GM19043 (cell line): ENCODE measurements at regions not wholly inside any gene's neighbourhood (a gene's known extent, or its start where the extent isn't known, plus 50 kb on each side); places are given as distances from the start of the nearest gene placed in this dataset.

Experiments used
- ATAC-seq: cut with Tn5 transposase; IDR thresholded peaks from one replicate; pipeline ENCODE4 v1.9.1; 2021; ENCODE audit warnings: low read depth; ENCODE audit not compliant: unreplicated experiment

DNA sequence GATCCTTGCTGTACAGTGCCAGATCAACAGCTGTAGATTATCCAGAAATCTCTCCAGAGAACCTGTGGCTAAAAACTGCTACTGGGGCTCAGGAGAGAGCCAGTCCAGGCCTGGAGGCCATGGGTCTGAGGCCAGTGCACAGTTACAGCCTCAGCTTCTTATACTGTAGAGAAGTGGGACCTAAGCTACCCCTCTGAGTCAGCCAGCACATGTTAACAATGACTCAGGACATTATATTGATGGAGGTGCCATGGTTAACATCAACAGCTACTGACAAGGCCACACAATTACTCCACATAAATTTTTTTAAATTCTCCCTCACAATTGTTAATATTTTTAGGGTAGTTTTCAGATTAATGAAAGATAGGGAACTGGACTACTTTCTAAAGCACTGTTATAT lies 138.5 kb downstream of the RBM26 start:
- no peak for ATAC-seq

DNA sequence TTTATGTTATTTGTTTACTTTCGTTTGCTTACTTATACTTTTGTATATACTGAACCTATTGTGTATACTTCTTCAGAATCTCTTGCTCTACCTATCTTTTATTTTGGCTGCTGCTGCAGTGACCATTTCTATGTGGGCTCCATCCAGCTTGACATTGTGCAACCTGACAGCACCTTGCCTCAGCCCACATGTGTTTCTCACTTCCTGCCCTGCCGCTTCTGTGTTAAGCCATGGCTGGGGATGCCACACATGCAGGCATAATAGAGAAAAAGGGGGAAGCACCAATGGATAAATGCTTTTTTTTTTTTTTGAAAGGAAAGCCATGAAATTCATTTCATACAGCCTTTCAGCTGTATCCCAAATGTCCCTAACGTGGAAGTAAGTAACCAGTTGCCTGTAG lies 147.6 kb downstream of the RBM26 start:
- ATAC-seq, result peak; percentile 75

DNA sequence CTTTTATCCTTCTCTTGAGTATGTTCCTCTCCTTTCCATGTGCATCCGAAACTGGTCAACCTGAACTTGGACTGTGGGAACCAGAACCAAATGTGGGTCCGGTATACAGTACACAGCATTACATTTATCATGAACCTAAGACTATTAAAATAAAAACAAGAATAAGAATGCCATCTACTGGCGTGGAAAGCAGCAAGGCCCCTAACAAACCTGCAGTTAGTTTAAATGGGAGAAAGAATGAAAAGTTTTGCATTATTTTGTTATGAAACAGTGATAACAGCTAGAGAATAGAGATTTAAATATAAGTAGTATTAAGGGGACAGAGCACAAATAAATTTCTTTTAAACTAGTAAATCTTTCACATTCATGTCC lies 159.5 kb downstream of the RBM26 start:
- ATAC-seq, result peak; percentile 31

- ATAC-seq, result peak; percentile 56
Measured at GRCh38 chr13:79245937-79246577, 160.0 kb downstream of the RBM26 start.

- ATAC-seq, result no peak
Measured at GRCh38 chr13:79241697-79242096, 164.4 kb downstream of the RBM26 start.

- ATAC-seq, result no peak
Measured at GRCh38 chr13:79237981-79238380, 168.1 kb downstream of the RBM26 start.

- ATAC-seq, result no peak
Measured at GRCh38 chr13:79231887-79232286, 174.2 kb downstream of the RBM26 start.

DNA sequence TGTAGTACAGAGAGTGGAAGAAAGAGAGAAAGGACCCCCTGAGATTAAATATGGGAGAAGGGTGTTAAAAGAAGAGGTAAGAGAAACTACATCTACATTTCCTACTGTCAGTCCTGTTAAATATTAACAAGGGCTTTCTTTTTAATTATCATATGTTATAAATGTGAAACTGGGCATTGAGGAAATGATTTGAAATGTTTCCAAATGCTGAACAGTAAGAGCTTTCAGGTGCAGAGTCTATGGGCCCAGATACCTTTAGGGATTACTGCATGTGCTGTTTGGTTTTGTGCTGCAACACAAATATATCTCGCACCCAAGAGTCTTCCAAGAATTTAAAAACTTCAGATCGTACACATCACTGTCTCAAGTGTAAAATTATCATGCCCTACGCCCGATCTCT lies 176.3 kb downstream of the RBM26 start:
- no peak for ATAC-seq

DNA sequence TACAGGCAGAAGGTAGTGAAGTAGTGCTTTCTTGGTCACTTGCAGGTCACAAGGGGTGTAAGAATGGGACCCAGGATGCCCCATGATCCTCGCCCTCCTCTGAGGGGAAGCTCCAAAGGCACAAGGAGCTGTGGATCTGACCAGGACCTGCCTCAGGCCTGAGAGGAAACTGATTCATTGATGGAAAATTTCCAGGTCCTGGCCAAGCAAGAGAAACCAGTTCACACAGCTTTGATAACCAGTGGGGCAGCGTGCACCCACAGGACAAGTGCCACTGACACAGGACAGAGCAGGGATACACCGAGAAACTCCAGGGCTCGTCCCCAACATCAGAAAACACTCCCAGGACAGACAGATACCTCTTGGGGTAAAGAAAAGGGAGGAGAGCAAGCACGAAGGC lies 177.1 kb downstream of the RBM26 start:
- no peak for ATAC-seq

DNA sequence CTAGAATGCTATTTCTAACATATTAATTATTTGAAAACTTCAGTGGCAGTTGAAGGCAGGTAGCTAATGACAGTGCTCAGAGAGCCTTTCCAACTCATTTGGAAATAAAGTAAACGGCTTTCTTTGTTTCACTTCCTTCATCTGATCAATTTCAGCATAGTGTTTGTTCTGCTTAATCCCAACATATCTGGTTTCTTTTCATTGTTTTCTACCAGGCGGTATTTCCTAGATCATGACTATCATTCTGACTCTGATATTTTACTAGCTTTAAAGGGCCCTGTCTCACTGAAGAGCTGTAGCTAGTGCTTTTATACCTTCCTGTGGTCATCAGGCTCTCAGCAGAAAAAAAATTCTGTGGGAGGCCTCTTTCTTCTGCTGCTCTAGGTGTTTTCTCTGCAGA lies 178.6 kb downstream of the RBM26 start:
- peak; percentile 75 for ATAC-seq

DNA sequence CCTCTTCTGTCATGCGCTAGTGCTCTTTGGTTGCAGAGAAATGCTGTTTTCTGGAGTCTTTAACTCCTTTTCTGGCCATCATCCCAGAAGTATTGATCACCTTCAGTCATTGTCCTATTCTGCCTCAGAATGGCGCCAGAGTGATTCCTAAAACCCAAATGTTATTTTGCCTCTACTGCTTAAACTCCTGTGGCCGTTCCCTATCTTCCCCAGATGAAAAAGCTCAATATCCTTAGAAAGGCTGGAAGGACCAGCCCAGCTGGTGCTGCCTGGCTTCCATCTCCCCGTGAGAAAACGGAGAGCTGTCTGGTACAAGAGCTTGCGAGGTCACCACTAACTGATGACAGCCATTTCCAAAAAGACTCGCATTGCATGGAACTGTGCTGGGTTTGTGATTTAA lies 179.1 kb downstream of the RBM26 start:
- ATAC-seq, result peak; percentile 3

DNA sequence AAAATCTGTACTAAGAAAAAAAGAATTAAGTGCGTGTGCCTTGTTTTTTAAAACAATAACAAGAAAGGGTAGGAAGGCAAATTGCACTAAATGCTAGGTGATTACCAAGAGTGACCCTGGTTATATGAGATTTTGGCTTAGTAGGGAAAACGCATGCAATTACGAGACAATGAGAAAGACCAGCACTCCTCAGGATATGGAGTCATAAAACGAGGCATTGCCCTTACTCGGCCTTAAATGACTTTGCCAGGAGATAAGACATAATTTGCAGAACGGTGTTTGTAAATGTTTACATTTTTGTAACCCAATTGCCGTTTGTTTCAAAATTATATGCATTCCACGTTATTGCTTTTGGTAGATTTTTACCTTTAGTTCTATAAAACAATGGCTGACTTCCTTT lies 179.8 kb downstream of the RBM26 start:
- ATAC-seq, result no peak

DNA sequence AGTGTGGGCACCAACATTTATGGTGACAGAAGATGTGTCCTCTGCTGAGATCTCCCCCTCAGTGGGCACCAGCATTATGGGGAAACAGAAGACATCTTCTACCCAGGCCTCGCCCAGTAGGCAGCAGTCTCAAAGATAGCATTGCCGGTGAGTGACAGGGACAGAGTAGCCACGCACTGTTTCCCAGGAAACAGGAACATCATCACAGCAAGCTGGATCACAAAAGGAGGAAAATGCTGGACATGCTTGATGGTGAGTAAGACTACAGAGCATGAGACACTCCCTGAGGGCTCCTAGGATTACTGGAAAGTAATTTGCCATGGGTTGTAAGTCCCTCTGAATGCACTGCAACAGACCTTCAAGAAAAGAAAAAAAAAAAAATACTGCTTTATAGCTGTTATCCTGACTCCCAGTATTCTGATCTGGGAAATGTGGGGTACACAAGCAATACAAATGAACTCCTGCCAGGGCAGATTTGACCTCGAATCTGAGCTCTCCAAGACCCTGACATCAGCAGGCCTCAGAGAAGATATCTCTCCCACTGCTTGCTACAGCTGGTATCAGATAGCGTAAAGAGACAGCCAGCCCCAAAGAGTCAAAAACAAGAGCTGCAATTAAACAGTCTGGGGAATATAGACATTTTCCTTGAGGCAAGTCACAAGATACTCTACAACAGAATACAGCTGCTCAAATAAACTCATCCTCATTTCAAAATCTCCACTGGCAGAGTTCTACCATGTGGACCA lies 180.4 kb downstream of the RBM26 start:
- no peak for ATAC-seq

DNA sequence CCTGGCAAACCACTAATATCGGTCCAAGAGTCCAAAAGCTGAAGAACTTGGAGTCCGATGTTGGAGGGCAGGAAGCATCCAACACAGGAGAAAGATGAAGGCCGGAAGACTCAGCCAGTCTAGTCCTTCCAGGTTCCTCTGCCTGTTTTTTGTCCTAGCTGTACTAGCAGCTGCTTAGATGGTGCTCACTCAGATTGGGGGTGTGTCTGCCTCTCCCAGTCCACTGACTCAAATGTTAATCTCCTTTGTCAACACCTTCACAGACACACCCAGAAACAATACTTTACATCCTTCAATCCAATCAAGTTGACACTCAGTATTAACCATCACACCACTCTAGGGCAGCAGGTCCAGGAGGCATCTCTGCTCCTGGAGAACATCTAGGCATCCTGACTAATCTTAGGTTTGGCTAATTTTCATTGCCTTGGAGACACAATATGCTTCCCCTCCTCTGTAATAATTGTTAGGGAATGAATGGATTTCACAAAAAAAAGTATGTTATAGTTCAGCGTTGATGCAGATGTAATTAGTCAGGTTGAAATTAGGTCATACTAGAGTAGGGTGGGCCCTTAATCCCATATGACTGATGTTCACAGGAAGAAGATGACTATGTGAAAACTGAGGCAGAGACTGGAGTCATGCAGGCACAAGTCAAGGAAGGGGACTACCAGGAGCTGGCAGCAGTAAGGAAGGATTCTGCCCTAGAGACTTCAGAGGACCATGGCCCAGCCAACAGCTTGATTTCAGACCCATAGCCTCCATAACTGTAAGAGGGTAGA lies 183.4 kb downstream of the RBM26 start:
- no peak for ATAC-seq

DNA sequence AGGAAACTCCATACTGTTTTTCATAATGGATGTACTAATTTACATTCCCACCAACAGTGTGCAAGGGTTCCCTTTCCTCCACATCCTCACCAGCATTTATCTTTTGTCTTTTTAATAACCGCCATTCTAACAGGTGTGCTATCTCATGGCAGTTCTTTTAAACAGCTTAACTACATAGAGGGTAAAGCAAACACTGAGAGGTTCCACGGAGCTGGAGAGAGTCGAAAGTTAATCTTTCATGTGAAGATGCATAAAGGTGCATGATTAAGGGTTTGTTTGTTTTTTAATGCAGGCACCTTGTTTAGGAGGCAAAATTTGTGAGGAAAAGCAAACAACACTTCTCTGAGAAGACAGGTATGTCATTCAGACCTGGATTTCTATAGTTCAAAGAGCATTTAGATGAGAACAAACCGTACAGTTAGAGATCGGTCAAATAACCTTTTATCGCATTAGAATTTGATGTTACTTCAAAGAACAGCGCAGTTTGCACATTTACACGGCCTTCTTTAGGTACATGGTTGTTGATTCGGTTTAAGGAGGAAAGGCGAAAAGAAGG lies 193.9 kb downstream of the RBM26 start:
- ATAC-seq, result no peak

- no peak for ATAC-seq
Measured at GRCh38 chr13:79211377-79211776, 194.7 kb downstream of the RBM26 start.

DNA sequence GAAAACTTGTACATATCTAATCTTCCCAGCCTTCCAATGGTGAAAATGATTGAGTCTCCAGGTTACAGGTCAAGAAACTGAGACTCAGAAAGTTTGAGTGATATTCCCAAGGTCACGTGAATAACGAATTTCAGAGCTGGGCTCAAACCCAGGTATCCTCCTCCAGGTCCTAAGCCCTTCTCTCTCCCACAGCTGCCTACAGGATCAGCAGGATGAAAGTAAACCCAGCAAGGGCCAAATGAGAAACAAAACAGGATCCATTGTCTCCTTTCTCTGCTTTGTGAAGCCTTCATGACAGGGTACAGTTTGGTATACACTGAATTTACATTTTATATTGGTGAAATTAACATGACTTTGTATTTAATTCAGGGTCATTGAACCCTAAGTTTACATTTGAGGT lies 208.1 kb downstream of the RBM26 start:
- no peak for ATAC-seq

- ATAC-seq, result no peak
Measured at GRCh38 chr13:79196843-79197242, 209.2 kb downstream of the RBM26 start.

- ATAC-seq, result no peak
Measured at GRCh38 chr13:79196366-79196765, 209.7 kb downstream of the RBM26 start.

GRCh38 chr13:79194727-79195126 lies 211.3 kb downstream of the RBM26 start:
- peak; percentile 27 for ATAC-seq

- ATAC-seq, result peak; percentile 94
Measured at GRCh38 chr13:79194272-79194671, 211.8 kb downstream of the RBM26 start.
